GM23338 (cell line): ENCODE measurements at regions not wholly inside any gene's neighbourhood (a gene's known extent, or its start where the extent isn't known, plus 50 kb on each side); places are given as distances from the start of the nearest gene placed in this dataset.

Source experiments
- ATAC-seq: fragments of 200-7000 bp; cut with Tn5 transposase; 3 replicates; pipeline ENCODE4 v1.9.1; 2020
- DNase-seq: peaks from one replicate; pipeline ENCODE4 v3.0.0-alpha.2; 2015; ENCODE audit warnings: low spot score
- H2AFZ ChIP-seq: fragments of 200-600 bp; sonication (generic); 2 replicates; pipeline ENCODE4 v1.8.0; 2016; ENCODE audit warnings: antibody characterized with exemption, mild to moderate bottlenecking, moderate library complexity
- H3F3A ChIP-seq: fragments of 200-600 bp; sonication (generic); replicated peaks from 2 replicates; pipeline ENCODE4 v1.8.0; 2017; ENCODE audit warnings: antibody characterized with exemption, mixed run types, low read depth
- H3K27ac ChIP-seq: fragments of 200-600 bp; sonication (generic); 2 replicates; pipeline ENCODE4 v1.6.1; 2016; ENCODE audit warnings: low read depth
- H3K27me3 ChIP-seq: fragments of 200-600 bp; sonication (generic); 2 replicates; pipeline ENCODE4 v1.8.0; 2016; ENCODE audit warnings: mild to moderate bottlenecking, mixed run types, moderate library complexity; ENCODE audit not compliant: insufficient read depth
- H3K36me3 ChIP-seq: fragments of 200-600 bp; sonication (generic); 2 replicates; pipeline ENCODE4 v1.8.0; 2016; ENCODE audit warnings: mild to moderate bottlenecking; ENCODE audit not compliant: insufficient read depth
- H3K4me1 ChIP-seq: fragments of 200-600 bp; sonication (generic); 2 replicates; pipeline ENCODE4 v1.8.0; 2016; ENCODE audit warnings: mild to moderate bottlenecking, moderate library complexity; ENCODE audit not compliant: insufficient read depth
- H3K4me2 ChIP-seq: fragments of 200-600 bp; sonication (generic); 2 replicates; pipeline ENCODE4 v1.7.1; 2017; ENCODE audit warnings: mixed run types
- H3K4me3 ChIP-seq: fragments of 200-600 bp; sonication (generic); 2 replicates; pipeline ENCODE4 v1.6.1; 2016; ENCODE audit warnings: mixed run types
- H3K79me2 ChIP-seq: fragments of 200-600 bp; sonication (generic); replicated peaks from 2 replicates; pipeline ENCODE4 v1.8.0; 2017; ENCODE audit warnings: mild to moderate bottlenecking; ENCODE audit not compliant: insufficient read depth
- H3K9me2 ChIP-seq: fragments of 200-600 bp; sonication (generic); 2 replicates; pipeline ENCODE4 v1.8.0; 2017; ENCODE audit not compliant: insufficient read depth
- H4K20me1 ChIP-seq: fragments of 200-600 bp; sonication (generic); replicated peaks from 2 replicates; pipeline ENCODE4 v1.8.0; 2017; ENCODE audit warnings: mild to moderate bottlenecking; ENCODE audit not compliant: insufficient read depth
- H3K27ac Mint-ChIP-seq: 2 replicates; pipeline ENCODE4 v1.8.0; 2020; ENCODE audit warnings: inconsistent platforms, mild to moderate bottlenecking, moderate library complexity, mixed read lengths
- H3K27me3 Mint-ChIP-seq: 3 replicates; pipeline ENCODE4 v1.8.0; 2022; ENCODE audit warnings: low read depth, mild to moderate bottlenecking, moderate library complexity, mixed read lengths, inconsistent platforms; ENCODE audit not compliant: insufficient read depth, poor library complexity
- H3K36me3 Mint-ChIP-seq: 3 replicates; pipeline ENCODE4 v1.8.0; 2021; ENCODE audit warnings: low read depth, mild to moderate bottlenecking, inconsistent platforms, moderate library complexity, mixed read lengths
- H3K4me1 Mint-ChIP-seq: 3 replicates; pipeline ENCODE4 v1.8.0; 2020; ENCODE audit warnings: mild to moderate bottlenecking, inconsistent platforms, mixed read lengths
- H3K4me3 Mint-ChIP-seq: 3 replicates; pipeline ENCODE4 v1.8.0; 2021; ENCODE audit warnings: moderate library complexity, mild to moderate bottlenecking, inconsistent platforms, mixed read lengths
- H3K9me3 Mint-ChIP-seq: 3 replicates; pipeline ENCODE4 v1.8.0; 2020; ENCODE audit warnings: moderate library complexity, mild to moderate bottlenecking, inconsistent platforms, mixed read lengths
- CREB1 ChIP-seq: fragments of 250-450 bp; sonication (Bioruptor Pico); IDR thresholded peaks from 2 replicates; pipeline ENCODE4 v1.5.0; 2020; ENCODE audit warnings: low read depth, mild to moderate bottlenecking, moderate library complexity
- EZH2 ChIP-seq: fragments of 200-600 bp; sonication (generic); IDR thresholded peaks from one replicate; pipeline ENCODE4 v1.8.0; 2017; ENCODE audit warnings: antibody characterized with exemption, mild to moderate bottlenecking, low read depth; ENCODE audit not compliant: unreplicated experiment
- EZH2phosphoT487 ChIP-seq: fragments of 200-600 bp; sonication (generic); IDR thresholded peaks from one replicate; pipeline ENCODE4 v1.8.1; 2018; ENCODE audit warnings: antibody characterized with exemption; ENCODE audit not compliant: unreplicated experiment
- NANOG ChIP-seq: IDR thresholded peaks from 2 replicates; pipeline ENCODE4 v1.6.1; 2016; ENCODE audit warnings: antibody characterized with exemption, borderline replicate concordance
- POLR2AphosphoS5 ChIP-seq: IDR thresholded peaks from 2 replicates; pipeline ENCODE4 v1.6.1; 2016; ENCODE audit warnings: antibody characterized with exemption, low read depth
- REST ChIP-seq: IDR thresholded peaks from one replicate; pipeline ENCODE4 v1.6.1; 2018; ENCODE audit warnings: antibody characterized with exemption; ENCODE audit not compliant: unreplicated experiment
- ZNF114 ChIP-seq: fragments of 250-450 bp; sonication (Bioruptor Pico); IDR thresholded peaks from 2 replicates; pipeline ENCODE4 v1.5.0; 2020; ENCODE audit warnings: mild to moderate bottlenecking, moderate library complexity
- ZNF331 ChIP-seq: fragments of 250-450 bp; sonication (Bioruptor Pico); IDR thresholded peaks from 2 replicates; pipeline ENCODE4 v1.5.0; 2020; ENCODE audit warnings: low read depth, mild to moderate bottlenecking, moderate library complexity
- TF ChIP-seq, protein P1 (sequence below), 2 experiments: fragments of 200-600 bp in 1 of 2; sonication (generic) in 1 of 2; conservative IDR thresholded peaks; 2 replicates each; pipeline versions ENCODE4 v1.5.1 to v1.6.1; 2016 to 2017; ENCODE audit warnings: antibody characterized with exemption in 2 of 2, low read depth in 2 of 2, mild to moderate bottlenecking in 2 of 2, moderate library complexity in 1 of 2
- TF ChIP-seq, protein P2 (sequence below): IDR thresholded peaks from 2 replicates; pipeline ENCODE4 v1.6.1; 2016; ENCODE audit warnings: antibody characterized with exemption
- TF ChIP-seq, protein P3 (sequence below): fragments of 250-450 bp; sonication (Bioruptor Pico); IDR thresholded peaks from 2 replicates; pipeline ENCODE4 v1.5.0; 2020; ENCODE audit warnings: mild to moderate bottlenecking, moderate library complexity

- Histone ChIP-seq H3F3A (no peaks in the 10 kb centered on the region), H3K4me2 (no peak overlapping the region), H3K27me3 (no peaks in the 10 kb centered on the region), H3K4me3 (no peak overlapping the region), H3K79me2 (no peaks in the 10 kb centered on the region), H2AFZ (no peak overlapping the region), H3K4me1 (no peaks in the 10 kb centered on the region), H3K36me3 (no peaks in the 10 kb centered on the region), H3K27ac (no peak overlapping the region), H4K20me1 (no peaks in the 10 kb centered on the region), H3K9me2 (no peaks in the 10 kb centered on the region)
- peaks cover 5% of the 10 kb centered on the region; the same call in 1 of the 3 replicates for H3K36me3 Mint-ChIP-seq
- H3K27me3 Mint-ChIP-seq: peaks cover 8% of the 10 kb centered on the region
- DNase-seq (no peak), ATAC-seq (no peak)
- TF ChIP-seq ZNF114 (CRISPR knock-in tag) (no peak), CREB1 (CRISPR knock-in tag) (no peak), REST (no peak), EZH2phosphoT487 (no peak), EZH2 (no peak), NANOG (no peak), POLR2AphosphoS5 (no peak), ZNF331 (no peak)
- TF ChIP-seq, protein P1, sequence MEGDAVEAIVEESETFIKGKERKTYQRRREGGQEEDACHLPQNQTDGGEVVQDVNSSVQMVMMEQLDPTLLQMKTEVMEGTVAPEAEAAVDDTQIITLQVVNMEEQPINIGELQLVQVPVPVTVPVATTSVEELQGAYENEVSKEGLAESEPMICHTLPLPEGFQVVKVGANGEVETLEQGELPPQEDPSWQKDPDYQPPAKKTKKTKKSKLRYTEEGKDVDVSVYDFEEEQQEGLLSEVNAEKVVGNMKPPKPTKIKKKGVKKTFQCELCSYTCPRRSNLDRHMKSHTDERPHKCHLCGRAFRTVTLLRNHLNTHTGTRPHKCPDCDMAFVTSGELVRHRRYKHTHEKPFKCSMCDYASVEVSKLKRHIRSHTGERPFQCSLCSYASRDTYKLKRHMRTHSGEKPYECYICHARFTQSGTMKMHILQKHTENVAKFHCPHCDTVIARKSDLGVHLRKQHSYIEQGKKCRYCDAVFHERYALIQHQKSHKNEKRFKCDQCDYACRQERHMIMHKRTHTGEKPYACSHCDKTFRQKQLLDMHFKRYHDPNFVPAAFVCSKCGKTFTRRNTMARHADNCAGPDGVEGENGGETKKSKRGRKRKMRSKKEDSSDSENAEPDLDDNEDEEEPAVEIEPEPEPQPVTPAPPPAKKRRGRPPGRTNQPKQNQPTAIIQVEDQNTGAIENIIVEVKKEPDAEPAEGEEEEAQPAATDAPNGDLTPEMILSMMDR (conservative IDR thresholded peaks at IDR 0.05; ENCODE audit: low read depth in 2 of 2): no peak
- TF ChIP-seq, protein P2, sequence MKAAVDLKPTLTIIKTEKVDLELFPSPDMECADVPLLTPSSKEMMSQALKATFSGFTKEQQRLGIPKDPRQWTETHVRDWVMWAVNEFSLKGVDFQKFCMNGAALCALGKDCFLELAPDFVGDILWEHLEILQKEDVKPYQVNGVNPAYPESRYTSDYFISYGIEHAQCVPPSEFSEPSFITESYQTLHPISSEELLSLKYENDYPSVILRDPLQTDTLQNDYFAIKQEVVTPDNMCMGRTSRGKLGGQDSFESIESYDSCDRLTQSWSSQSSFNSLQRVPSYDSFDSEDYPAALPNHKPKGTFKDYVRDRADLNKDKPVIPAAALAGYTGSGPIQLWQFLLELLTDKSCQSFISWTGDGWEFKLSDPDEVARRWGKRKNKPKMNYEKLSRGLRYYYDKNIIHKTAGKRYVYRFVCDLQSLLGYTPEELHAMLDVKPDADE: no peak
- TF ChIP-seq, protein P3, sequence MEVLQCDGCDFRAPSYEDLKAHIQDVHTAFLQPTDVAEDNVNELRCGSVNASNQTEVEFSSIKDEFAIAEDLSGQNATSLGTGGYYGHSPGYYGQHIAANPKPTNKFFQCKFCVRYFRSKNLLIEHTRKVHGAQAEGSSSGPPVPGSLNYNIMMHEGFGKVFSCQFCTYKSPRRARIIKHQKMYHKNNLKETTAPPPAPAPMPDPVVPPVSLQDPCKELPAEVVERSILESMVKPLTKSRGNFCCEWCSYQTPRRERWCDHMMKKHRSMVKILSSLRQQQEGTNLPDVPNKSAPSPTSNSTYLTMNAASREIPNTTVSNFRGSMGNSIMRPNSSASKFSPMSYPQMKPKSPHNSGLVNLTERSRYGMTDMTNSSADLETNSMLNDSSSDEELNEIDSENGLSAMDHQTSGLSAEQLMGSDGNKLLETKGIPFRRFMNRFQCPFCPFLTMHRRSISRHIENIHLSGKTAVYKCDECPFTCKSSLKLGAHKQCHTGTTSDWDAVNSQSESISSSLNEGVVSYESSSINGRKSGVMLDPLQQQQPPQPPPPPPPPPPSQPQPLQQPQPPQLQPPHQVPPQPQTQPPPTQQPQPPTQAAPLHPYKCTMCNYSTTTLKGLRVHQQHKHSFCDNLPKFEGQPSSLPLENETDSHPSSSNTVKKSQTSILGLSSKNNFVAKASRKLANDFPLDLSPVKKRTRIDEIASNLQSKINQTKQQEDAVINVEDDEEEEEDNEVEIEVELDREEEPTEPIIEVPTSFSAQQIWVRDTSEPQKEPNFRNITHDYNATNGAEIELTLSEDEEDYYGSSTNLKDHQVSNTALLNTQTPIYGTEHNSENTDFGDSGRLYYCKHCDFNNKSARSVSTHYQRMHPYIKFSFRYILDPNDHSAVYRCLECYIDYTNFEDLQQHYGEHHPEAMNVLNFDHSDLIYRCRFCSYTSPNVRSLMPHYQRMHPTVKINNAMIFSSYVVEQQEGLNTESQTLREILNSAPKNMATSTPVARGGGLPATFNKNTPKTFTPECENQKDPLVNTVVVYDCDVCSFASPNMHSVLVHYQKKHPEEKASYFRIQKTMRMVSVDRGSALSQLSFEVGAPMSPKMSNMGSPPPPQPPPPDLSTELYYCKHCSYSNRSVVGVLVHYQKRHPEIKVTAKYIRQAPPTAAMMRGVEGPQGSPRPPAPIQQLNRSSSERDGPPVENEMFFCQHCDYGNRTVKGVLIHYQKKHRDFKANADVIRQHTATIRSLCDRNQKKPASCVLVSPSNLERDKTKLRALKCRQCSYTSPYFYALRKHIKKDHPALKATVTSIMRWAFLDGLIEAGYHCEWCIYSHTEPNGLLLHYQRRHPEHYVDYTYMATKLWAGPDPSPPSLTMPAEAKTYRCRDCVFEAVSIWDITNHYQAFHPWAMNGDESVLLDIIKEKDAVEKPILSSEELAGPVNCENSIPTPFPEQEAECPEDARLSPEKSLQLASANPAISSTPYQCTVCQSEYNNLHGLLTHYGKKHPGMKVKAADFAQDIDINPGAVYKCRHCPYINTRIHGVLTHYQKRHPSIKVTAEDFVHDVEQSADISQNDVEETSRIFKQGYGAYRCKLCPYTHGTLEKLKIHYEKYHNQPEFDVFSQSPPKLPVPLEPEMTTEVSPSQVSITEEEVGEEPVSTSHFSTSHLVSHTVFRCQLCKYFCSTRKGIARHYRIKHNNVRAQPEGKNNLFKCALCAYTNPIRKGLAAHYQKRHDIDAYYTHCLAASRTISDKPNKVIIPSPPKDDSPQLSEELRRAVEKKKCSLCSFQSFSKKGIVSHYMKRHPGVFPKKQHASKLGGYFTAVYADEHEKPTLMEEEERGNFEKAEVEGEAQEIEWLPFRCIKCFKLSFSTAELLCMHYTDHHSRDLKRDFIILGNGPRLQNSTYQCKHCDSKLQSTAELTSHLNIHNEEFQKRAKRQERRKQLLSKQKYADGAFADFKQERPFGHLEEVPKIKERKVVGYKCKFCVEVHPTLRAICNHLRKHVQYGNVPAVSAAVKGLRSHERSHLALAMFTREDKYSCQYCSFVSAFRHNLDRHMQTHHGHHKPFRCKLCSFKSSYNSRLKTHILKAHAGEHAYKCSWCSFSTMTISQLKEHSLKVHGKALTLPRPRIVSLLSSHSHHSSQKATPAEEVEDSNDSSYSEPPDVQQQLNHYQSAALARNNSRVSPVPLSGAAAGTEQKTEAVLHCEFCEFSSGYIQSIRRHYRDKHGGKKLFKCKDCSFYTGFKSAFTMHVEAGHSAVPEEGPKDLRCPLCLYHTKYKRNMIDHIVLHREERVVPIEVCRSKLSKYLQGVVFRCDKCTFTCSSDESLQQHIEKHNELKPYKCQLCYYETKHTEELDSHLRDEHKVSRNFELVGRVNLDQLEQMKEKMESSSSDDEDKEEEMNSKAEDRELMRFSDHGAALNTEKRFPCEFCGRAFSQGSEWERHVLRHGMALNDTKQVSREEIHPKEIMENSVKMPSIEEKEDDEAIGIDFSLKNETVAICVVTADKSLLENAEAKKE (CRISPR knock-in tag): no peak
- H3K9me3 Mint-ChIP-seq: peaks cover 6% of the 10 kb centered on the region; the same call in 1 of the 3 replicates
- no peak overlapping the region for H3K4me3 Mint-ChIP-seq
- 0 out of 3 replicates have a peak, but pooled peaks cover 2% of the 10 kb centered on the region for H3K4me1 Mint-ChIP-seq
- H3K27ac Mint-ChIP-seq: no peak overlapping the region
These were observed 64.0 kb upstream of the TMEM72 start for GRCh38 chr10:44847110-44847509.
